Osteocyte (in vitro differentiated cells): ENCODE measurements at regions not wholly inside any gene's neighbourhood (a gene's known extent, or its start where the extent isn't known, plus 50 kb on each side); places are given as distances from the start of the nearest gene placed in this dataset.

Source experiments
- DNase-seq: peaks from one replicate; pipeline ENCODE4 v3.0.0; 2021; ENCODE audit warnings: mixed read lengths; ENCODE audit not compliant: unreplicated experiment; ENCODE audit errors: extremely low spot score
- H3K27ac Mint-ChIP-seq: one replicate; pipeline ENCODE4 v1.8.0; 2021; ENCODE audit warnings: mild to moderate bottlenecking, mixed read lengths; ENCODE audit not compliant: unreplicated experiment
- H3K27me3 Mint-ChIP-seq: one replicate; pipeline ENCODE4 v1.8.0; 2021; ENCODE audit warnings: mixed read lengths; ENCODE audit not compliant: unreplicated experiment
- H3K36me3 Mint-ChIP-seq: one replicate; pipeline ENCODE4 v1.8.0; 2021; ENCODE audit warnings: mixed read lengths; ENCODE audit not compliant: unreplicated experiment
- H3K4me1 Mint-ChIP-seq: one replicate; pipeline ENCODE4 v1.8.0; 2021; ENCODE audit warnings: mixed read lengths; ENCODE audit not compliant: unreplicated experiment
- H3K4me3 Mint-ChIP-seq: one replicate; pipeline ENCODE4 v1.8.0; 2021; ENCODE audit warnings: mild to moderate bottlenecking, moderate library complexity, mixed read lengths; ENCODE audit not compliant: unreplicated experiment
- H3K9me3 Mint-ChIP-seq: one replicate; pipeline ENCODE4 v1.8.0; 2021; ENCODE audit warnings: mixed read lengths; ENCODE audit not compliant: unreplicated experiment
- CTCF ChIP-seq: fragments of 200-600 bp; sonication (generic); IDR thresholded peaks from 2 replicates; pipeline ENCODE4 v1.5.0; 2021; ENCODE audit warnings: antibody characterized with exemption, mild to moderate bottlenecking, moderate library complexity

- no peaks in the 10 kb centered on the region for H3K9me3 Mint-ChIP-seq
- H3K27me3 Mint-ChIP-seq = no peaks in the 10 kb centered on the region
- H3K4me1 Mint-ChIP-seq = no peaks in the 10 kb centered on the region
- no peaks in the 10 kb centered on the region for H3K36me3 Mint-ChIP-seq
- DNase-seq = no peak
- TF ChIP-seq CTCF = no peak
- no peak overlapping the region for H3K27ac Mint-ChIP-seq
- no peak overlapping the region for H3K4me3 Mint-ChIP-seq
Measured at GRCh38 chr15:61401903-61402698, 173.0 kb upstream of the RORA start.

GRCh38 chr15:61398310-61398709 lies 169.2 kb upstream of the RORA start:
- no peak overlapping the region for H3K4me3 Mint-ChIP-seq
- no peaks in the 10 kb centered on the region for H3K36me3 Mint-ChIP-seq
- no peak for DNase-seq
- H3K27ac Mint-ChIP-seq = no peak overlapping the region
- no peaks in the 10 kb centered on the region for H3K4me1 Mint-ChIP-seq
- H3K27me3 Mint-ChIP-seq = no peaks in the 10 kb centered on the region
- no peaks in the 10 kb centered on the region for H3K9me3 Mint-ChIP-seq
- no peak for TF ChIP-seq CTCF

GRCh38 chr15:61396235-61396919 lies 167.3 kb upstream of the RORA start:
- H3K27me3 Mint-ChIP-seq = peaks cover 4% of the 10 kb centered on the region
- TF ChIP-seq CTCF = no peak
- H3K4me1 Mint-ChIP-seq = no peaks in the 10 kb centered on the region
- no peaks in the 10 kb centered on the region for H3K9me3 Mint-ChIP-seq
- H3K27ac Mint-ChIP-seq = no peak overlapping the region
- H3K4me3 Mint-ChIP-seq = no peak overlapping the region
- H3K36me3 Mint-ChIP-seq = no peaks in the 10 kb centered on the region
- no peak for DNase-seq

- Mint-ChIP-seq H3K4me1 (no peaks in the 10 kb centered on the region), H3K4me3 (no peak overlapping the region), H3K36me3 (no peaks in the 10 kb centered on the region), H3K9me3 (no peaks in the 10 kb centered on the region), H3K27me3 (peaks cover 4% of the 10 kb centered on the region), H3K27ac (no peak overlapping the region)
- DNase-seq = no peak
- no peak for TF ChIP-seq CTCF
Measured at GRCh38 chr15:61393949-61394348, 164.8 kb upstream of the RORA start.

GRCh38 chr15:61393524-61393923 lies 164.4 kb upstream of the RORA start:
- no peaks in the 10 kb centered on the region for H3K9me3 Mint-ChIP-seq
- no peak overlapping the region for H3K27ac Mint-ChIP-seq
- H3K27me3 Mint-ChIP-seq = peaks cover 4% of the 10 kb centered on the region
- no peaks in the 10 kb centered on the region for H3K4me1 Mint-ChIP-seq
- no peak for DNase-seq
- H3K4me3 Mint-ChIP-seq = no peak overlapping the region
- no peaks in the 10 kb centered on the region for H3K36me3 Mint-ChIP-seq
- no peak for TF ChIP-seq CTCF
